HEK293T (cell line): ENCODE measurements at regions not wholly inside any gene's neighbourhood (a gene's known extent, or its start where the extent isn't known, plus 50 kb on each side); places are given as distances from the start of the nearest gene placed in this dataset.
"Not testable (repeated sequence)": the region's sequence is repeated elsewhere in the genome, so short reads cannot be mapped to it uniquely, and the experiment has no call there.

ENCODE experiments used
- CTCF ChIA-PET: fragments of 350-600 bp; formaldehyde crosslinking; extraction: SDS; loops from one replicate; lab custom pipeline; 2021; ENCODE audit warnings: antibody characterized with exemption, inconsistent platforms; lab: Yijun Ruan, JAX
- POLR2A ChIA-PET: fragments of 350-600 bp; formaldehyde crosslinking; extraction: SDS; loops from one replicate; lab custom pipeline; 2020; ENCODE audit warnings: antibody characterized with exemption, inconsistent platforms; lab: Yijun Ruan, JAX
- DNase-seq: peaks from one replicate; pipeline ENCODE4 v3.0.0; 2012; ENCODE audit warnings: mixed read lengths; ENCODE audit errors: extremely low spot score
- ARNT ChIP-seq: fragments of 450-650 bp; IDR thresholded peaks from 2 replicates; pipeline ENCODE4 v1.6.1; 2017; ENCODE audit warnings: mild to moderate bottlenecking
- BHLHE40 ChIP-seq: fragments of 450-650 bp; IDR thresholded peaks from 2 replicates; pipeline ENCODE4 v1.6.1; 2016; ENCODE audit warnings: mild to moderate bottlenecking, moderate library complexity, borderline replicate concordance
- CTBP1 ChIP-seq: fragments of 450-650 bp; IDR thresholded peaks from 2 replicates; pipeline ENCODE4 v1.6.1; 2016; ENCODE audit warnings: borderline replicate concordance
- ELF4 ChIP-seq: fragments of 450-650 bp; IDR thresholded peaks from 2 replicates; pipeline ENCODE4 v1.6.1; 2017; ENCODE audit warnings: antibody characterized with exemption
- FOXA1 ChIP-seq: fragments of 450-650 bp; IDR thresholded peaks from 2 replicates; pipeline ENCODE4 v1.6.1; 2016; ENCODE audit warnings: mild to moderate bottlenecking
- FOXK2 ChIP-seq: fragments of 450-650 bp; IDR thresholded peaks from 2 replicates; pipeline ENCODE4 v1.6.1; 2016; ENCODE audit warnings: mild to moderate bottlenecking
- FOXM1 ChIP-seq: fragments of 450-650 bp; IDR thresholded peaks from 2 replicates; pipeline ENCODE4 v1.6.1; 2017; ENCODE audit warnings: mild to moderate bottlenecking, borderline replicate concordance
- HDGF ChIP-seq: fragments of 450-650 bp; IDR thresholded peaks from 2 replicates; pipeline ENCODE4 v1.6.1; 2017; ENCODE audit warnings: antibody characterized with exemption, borderline replicate concordance
- L3MBTL2 ChIP-seq: fragments of 450-650 bp; conservative IDR thresholded peaks from 2 replicates; pipeline ENCODE4 v1.6.1; 2016; ENCODE audit warnings: mild to moderate bottlenecking
- LEF1 ChIP-seq: fragments of 450-650 bp; IDR thresholded peaks from 2 replicates; pipeline ENCODE4 v1.6.1; 2017; ENCODE audit warnings: mild to moderate bottlenecking, borderline replicate concordance
- NFRKB ChIP-seq: fragments of 450-650 bp; IDR thresholded peaks from 2 replicates; pipeline ENCODE4 v1.6.1; 2016; ENCODE audit warnings: mild to moderate bottlenecking, moderate library complexity
- PKNOX1 ChIP-seq: fragments of 450-650 bp; IDR thresholded peaks from 2 replicates; pipeline ENCODE4 v1.6.1; 2016
- SP1 ChIP-seq: fragments of 450-650 bp; IDR thresholded peaks from 2 replicates; pipeline ENCODE4 v1.6.1; 2017
- SUZ12 ChIP-seq: fragments of 450-650 bp; IDR thresholded peaks from 2 replicates; pipeline ENCODE4 v1.6.1; 2016; ENCODE audit warnings: mild to moderate bottlenecking
- TARDBP ChIP-seq: fragments of 450-650 bp; IDR thresholded peaks from 2 replicates; pipeline ENCODE4 v1.6.1; 2016
- ZNF384 ChIP-seq: fragments of 450-650 bp; IDR thresholded peaks from 2 replicates; pipeline ENCODE4 v1.6.1; 2016

DNA sequence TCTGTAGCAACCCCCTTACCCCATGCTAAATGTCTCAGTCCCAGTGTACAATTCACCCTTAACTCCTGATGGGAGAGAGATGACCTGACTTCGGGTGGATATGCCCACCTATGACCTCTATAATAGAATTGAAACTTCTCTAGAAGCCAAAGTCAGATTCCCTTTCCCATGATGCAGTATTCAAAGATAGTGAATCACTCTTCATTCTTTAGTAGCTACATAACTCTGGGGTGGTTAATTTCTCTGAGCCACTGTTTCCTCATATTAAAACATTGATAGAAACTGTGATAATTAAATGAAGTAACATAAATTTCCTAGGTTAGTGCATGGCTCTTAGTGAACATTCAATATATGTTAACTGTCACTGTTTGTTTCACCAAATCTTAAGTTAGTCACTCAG is 500.4 kb downstream of the COL12A1 start:
- no peak for DNase-seq
- CTCF ChIA-PET, result no interaction called here
- TF ChIP-seq CTBP1, result no peak
- no peak for TF ChIP-seq NFRKB
- no peak for TF ChIP-seq FOXM1
- TF ChIP-seq FOXK2, result no peak
- no peak for TF ChIP-seq ARNT
- TF ChIP-seq L3MBTL2, result no peak
- no peak for TF ChIP-seq BHLHE40
- TF ChIP-seq PKNOX1, result no peak
- POLR2A ChIA-PET, result no interaction called here

- CTCF ChIA-PET, POLR2A ChIA-PET, DNase-seq: not testable (repeated sequence)
These were observed 501.3 kb downstream of the COL12A1 start for GRCh38 chr6:74704540-74704939.

GRCh38 chr6:74690365-74690764 is 515.5 kb downstream of the COL12A1 start:
- POLR2A ChIA-PET, result no interaction called here
- CTCF ChIA-PET, result no interaction called here
- TF ChIP-seq FOXA1, result no peak
- TF ChIP-seq CTBP1, result no peak
- TF ChIP-seq SP1, result no peak
- no peak for TF ChIP-seq ZNF384
- no peak for TF ChIP-seq SUZ12
- no peak for TF ChIP-seq TARDBP
- no peak for TF ChIP-seq FOXM1
- no peak for TF ChIP-seq PKNOX1
- no peak for DNase-seq

DNA sequence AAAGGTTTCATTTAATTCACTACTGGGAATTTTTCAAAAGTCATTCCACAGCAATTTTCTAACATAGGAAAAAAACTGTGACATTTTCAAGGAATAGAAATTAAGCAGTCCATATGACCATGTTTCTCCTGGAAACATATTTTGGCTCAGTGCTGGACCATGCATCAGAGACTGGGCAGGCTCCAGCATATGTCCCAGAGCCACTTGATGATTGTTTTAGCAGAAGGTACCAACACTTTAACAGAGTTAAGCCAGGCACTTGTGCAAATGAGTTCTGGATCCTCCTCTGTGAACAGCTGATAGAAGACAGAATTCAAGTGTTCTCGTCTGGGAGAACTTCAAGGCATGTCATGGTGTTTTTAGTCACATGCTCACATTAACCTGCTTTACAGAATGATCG is 516.3 kb downstream of the COL12A1 start:
- ChIA-PET CTCF (no interaction called here), POLR2A (no interaction called here)
- no peak for DNase-seq
- no peak for TF ChIP-seq CTBP1
- TF ChIP-seq HDGF, result no peak
- no peak for TF ChIP-seq FOXA1

GRCh38 chr6:74677463-74677862 is 528.4 kb downstream of the COL12A1 start:
- ChIA-PET CTCF (no interaction called here), POLR2A (no interaction called here)
- no peak for DNase-seq

DNA sequence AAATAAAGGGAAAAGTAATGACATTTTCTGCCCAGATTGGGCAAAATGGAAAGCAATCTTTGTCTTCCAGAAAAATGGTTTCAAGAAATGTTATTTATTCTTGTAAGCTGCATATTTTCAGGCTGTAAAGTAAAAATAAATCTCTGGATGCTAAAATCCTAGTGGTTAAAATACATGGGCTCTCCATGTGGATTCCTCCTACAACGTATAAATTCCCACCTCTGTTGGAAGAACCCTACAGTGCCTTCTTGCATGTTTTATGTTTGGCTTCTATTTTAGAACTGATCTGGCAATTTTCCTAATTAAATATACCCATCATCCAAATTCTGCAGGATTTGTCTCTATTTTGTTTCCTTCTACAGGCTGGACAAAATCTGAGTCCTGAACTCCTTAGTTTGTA is 528.9 kb downstream of the COL12A1 start:
- DNase-seq, result no peak
- ChIA-PET POLR2A (no interaction called here), CTCF (no interaction called here)
- no peak for TF ChIP-seq LEF1
- no peak for TF ChIP-seq TARDBP
- no peak for TF ChIP-seq NFRKB
- TF ChIP-seq HDGF, result no peak
- no peak for TF ChIP-seq ARNT
- TF ChIP-seq PKNOX1, result no peak
- no peak for TF ChIP-seq FOXK2
- no peak for TF ChIP-seq FOXM1
- no peak for TF ChIP-seq SUZ12
- TF ChIP-seq ZNF384, result no peak
- no peak for TF ChIP-seq L3MBTL2
- TF ChIP-seq SP1, result no peak
- no peak for TF ChIP-seq BHLHE40
- TF ChIP-seq CTBP1, result no peak
- TF ChIP-seq ELF4, result no peak
- no peak for TF ChIP-seq FOXA1

More at GRCh38 chr6:74677463-74677862, 528.4 kb downstream of the COL12A1 start:
- no peak for TF ChIP-seq FOXA1

- TF ChIP-seq HDGF, result no peak
- POLR2A ChIA-PET, result no interaction called here
- no peak for DNase-seq
- CTCF ChIA-PET, result interaction anchor here (0.6 kb wide), 1 partner anchor 55 kb away, joined by 3 read pairs; no protein-coding TSS in a partner anchor
These were observed 531.5 kb downstream of the COL12A1 start for GRCh38 chr6:74674377-74674776.

DNA sequence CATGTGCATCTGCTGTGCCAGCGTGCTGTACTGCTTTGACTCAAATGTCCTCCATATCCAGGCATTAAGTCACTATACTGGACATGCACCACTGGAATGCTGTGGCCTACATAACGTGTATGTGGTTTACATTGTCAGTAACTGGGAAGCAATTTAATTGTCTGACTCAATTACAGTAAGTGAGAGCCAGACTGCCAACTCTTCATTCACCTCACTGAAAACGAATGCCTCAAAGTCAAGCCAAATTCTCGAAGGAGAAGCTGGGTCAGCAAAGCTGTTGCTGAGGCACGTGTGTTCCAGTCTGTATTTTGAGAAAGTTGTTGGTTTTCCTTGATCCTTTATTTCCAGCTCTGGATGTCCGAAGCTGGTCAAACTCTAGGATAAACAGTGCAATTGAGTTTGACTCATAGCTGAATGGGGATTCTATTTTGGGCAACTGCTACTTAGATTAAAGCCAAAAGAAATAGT is 534.3 kb downstream of the COL12A1 start:
- CTCF ChIA-PET, result no interaction called here

More for the DNA sequence above, 534.3 kb downstream of the COL12A1 start:
- no peak for DNase-seq
- POLR2A ChIA-PET, result no interaction called here
- TF ChIP-seq CTBP1 (no peak), ELF4 (no peak), LEF1 (no peak), TARDBP (no peak), FOXM1 (no peak), ARNT (no peak), NFRKB (no peak), ZNF384 (no peak), BHLHE40 (no peak), FOXA1 (no peak)
